HFFc6 (cell line): ENCODE measurements at regions not wholly inside any gene's neighbourhood (a gene's known extent, or its start where the extent isn't known, plus 50 kb on each side); places are given as distances from the start of the nearest gene placed in this dataset.

Experiments used
- DNase-seq: peaks from one replicate; pipeline ENCODE4 v3.0.0-alpha.2; 2018
- H3K27ac Mint-ChIP-seq: 2 replicates; pipeline ENCODE4 v1.8.0; 2020; ENCODE audit warnings: mild to moderate bottlenecking, mixed read lengths
- H3K27me3 Mint-ChIP-seq: 2 replicates; pipeline ENCODE4 v1.8.0; 2021; ENCODE audit warnings: mild to moderate bottlenecking, moderate library complexity, mixed read lengths; ENCODE audit not compliant: insufficient read depth
- H3K36me3 Mint-ChIP-seq: 2 replicates; pipeline ENCODE4 v1.8.0; 2021; ENCODE audit warnings: low read depth, mixed read lengths
- H3K4me1 Mint-ChIP-seq: 2 replicates; pipeline ENCODE4 v1.8.0; 2020; ENCODE audit warnings: low read depth, mixed read lengths
- H3K4me3 Mint-ChIP-seq: 2 replicates; pipeline ENCODE4 v1.8.0; 2020; ENCODE audit warnings: mild to moderate bottlenecking, moderate library complexity, mixed read lengths
- H3K9me3 Mint-ChIP-seq: 2 replicates; pipeline ENCODE4 v1.8.0; 2020; ENCODE audit warnings: mild to moderate bottlenecking, mixed read lengths
- TF ChIP-seq, protein P1 (sequence below): fragments of 200-600 bp; sonication (generic); IDR thresholded peaks from 2 replicates; pipeline ENCODE4 v1.5.0; 2021; ENCODE audit warnings: antibody characterized with exemption, mild to moderate bottlenecking

GRCh38 chr16:17830651-17831050, 359.9 kb upstream of the XYLT1 start:
- H3K4me3 Mint-ChIP-seq = no peak overlapping the region
- H3K27me3 Mint-ChIP-seq = no peaks in the 10 kb centered on the region
- no peaks in the 10 kb centered on the region for H3K36me3 Mint-ChIP-seq
- peaks cover 56% of the 10 kb centered on the region for H3K4me1 Mint-ChIP-seq
- DNase-seq = no peak
- no peaks in the 10 kb centered on the region for H3K9me3 Mint-ChIP-seq
- TF ChIP-seq, protein P1, sequence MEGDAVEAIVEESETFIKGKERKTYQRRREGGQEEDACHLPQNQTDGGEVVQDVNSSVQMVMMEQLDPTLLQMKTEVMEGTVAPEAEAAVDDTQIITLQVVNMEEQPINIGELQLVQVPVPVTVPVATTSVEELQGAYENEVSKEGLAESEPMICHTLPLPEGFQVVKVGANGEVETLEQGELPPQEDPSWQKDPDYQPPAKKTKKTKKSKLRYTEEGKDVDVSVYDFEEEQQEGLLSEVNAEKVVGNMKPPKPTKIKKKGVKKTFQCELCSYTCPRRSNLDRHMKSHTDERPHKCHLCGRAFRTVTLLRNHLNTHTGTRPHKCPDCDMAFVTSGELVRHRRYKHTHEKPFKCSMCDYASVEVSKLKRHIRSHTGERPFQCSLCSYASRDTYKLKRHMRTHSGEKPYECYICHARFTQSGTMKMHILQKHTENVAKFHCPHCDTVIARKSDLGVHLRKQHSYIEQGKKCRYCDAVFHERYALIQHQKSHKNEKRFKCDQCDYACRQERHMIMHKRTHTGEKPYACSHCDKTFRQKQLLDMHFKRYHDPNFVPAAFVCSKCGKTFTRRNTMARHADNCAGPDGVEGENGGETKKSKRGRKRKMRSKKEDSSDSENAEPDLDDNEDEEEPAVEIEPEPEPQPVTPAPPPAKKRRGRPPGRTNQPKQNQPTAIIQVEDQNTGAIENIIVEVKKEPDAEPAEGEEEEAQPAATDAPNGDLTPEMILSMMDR = no peak
- H3K27ac Mint-ChIP-seq = peak overlapping the region; percentile 30; the same call in 1 of the 2 replicates

GRCh38 chr16:17829811-17830210, 359.1 kb upstream of the XYLT1 start:
- DNase-seq = no peak
- no peaks in the 10 kb centered on the region for H3K36me3 Mint-ChIP-seq
- H3K27ac Mint-ChIP-seq = no peak overlapping the region
- TF ChIP-seq, protein P1 = no peak
- no peaks in the 10 kb centered on the region for H3K9me3 Mint-ChIP-seq
- no peak overlapping the region for H3K4me3 Mint-ChIP-seq
- peaks cover 56% of the 10 kb centered on the region for H3K4me1 Mint-ChIP-seq
- H3K27me3 Mint-ChIP-seq = no peaks in the 10 kb centered on the region

GRCh38 chr16:17828012-17828411, 357.3 kb upstream of the XYLT1 start:
- Mint-ChIP-seq H3K4me1 (peaks cover 52% of the 10 kb centered on the region), H3K27ac (peak overlapping the region; percentile 65), H3K9me3 (no peaks in the 10 kb centered on the region), H3K4me3 (no peak overlapping the region; the same call in 1 of the 2 replicates), H3K27me3 (no peaks in the 10 kb centered on the region), H3K36me3 (no peaks in the 10 kb centered on the region)
- peak; percentile 84 for DNase-seq
- TF ChIP-seq, protein P1 = no peak

DNA sequence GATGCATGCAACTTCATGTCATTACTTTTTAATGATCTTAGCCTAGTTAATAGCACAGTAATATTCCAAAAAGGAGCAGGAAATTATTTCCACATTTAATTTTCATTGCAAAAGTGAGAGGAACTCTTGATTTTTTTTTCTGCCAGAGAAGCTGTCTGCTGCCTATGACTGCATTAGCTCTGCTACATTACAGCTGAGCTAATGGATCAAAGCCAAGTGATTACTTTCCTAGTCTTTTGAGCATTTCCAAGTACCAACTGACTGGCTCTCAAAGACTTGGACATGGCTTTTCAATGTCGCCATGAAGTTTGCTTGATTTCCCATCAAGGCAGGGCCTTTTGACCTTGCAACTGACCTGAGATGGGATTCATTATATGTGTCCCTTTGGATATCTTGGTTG, 356.6 kb upstream of the XYLT1 start:
- TF ChIP-seq, protein P1 = no peak
- Mint-ChIP-seq H3K9me3 (no peaks in the 10 kb centered on the region), H3K4me3 (no peak overlapping the region), H3K27me3 (no peaks in the 10 kb centered on the region), H3K4me1 (peaks cover 45% of the 10 kb centered on the region), H3K27ac (peak overlapping the region; percentile 65), H3K36me3 (no peaks in the 10 kb centered on the region)
- DNase-seq = peak; percentile 34

- Mint-ChIP-seq H3K4me1 (no peaks in the 10 kb centered on the region), H3K4me3 (no peak overlapping the region), H3K27ac (no peak overlapping the region), H3K27me3 (peaks cover 7% of the 10 kb centered on the region), H3K36me3 (peaks cover 10% of the 10 kb centered on the region), H3K9me3 (peaks cover 11% of the 10 kb centered on the region)
- TF ChIP-seq, protein P1 = no peak
- DNase-seq = no peak
Measured at GRCh38 chr16:17817943-17818342, 347.2 kb upstream of the XYLT1 start.

- TF ChIP-seq, protein P1 = no peak
- H3K4me3 Mint-ChIP-seq = no peak overlapping the region
- H3K9me3 Mint-ChIP-seq = peaks cover 11% of the 10 kb centered on the region
- DNase-seq = no peak
- H3K36me3 Mint-ChIP-seq = peaks cover 10% of the 10 kb centered on the region
- H3K27me3 Mint-ChIP-seq = peaks cover 7% of the 10 kb centered on the region
- no peak overlapping the region for H3K27ac Mint-ChIP-seq
- H3K4me1 Mint-ChIP-seq = no peaks in the 10 kb centered on the region
Measured at GRCh38 chr16:17817260-17817659, 346.5 kb upstream of the XYLT1 start.
